ENCODE measurements at regions not wholly inside any gene's neighbourhood (a gene's known extent, or its start where the extent isn't known, plus 50 kb on each side); places are given as distances from the start of the nearest gene placed in this dataset.
"Not testable (repeated sequence)": the region's sequence is repeated elsewhere in the genome, so short reads cannot be mapped to it uniquely, and the experiment has no call there.

DNA sequence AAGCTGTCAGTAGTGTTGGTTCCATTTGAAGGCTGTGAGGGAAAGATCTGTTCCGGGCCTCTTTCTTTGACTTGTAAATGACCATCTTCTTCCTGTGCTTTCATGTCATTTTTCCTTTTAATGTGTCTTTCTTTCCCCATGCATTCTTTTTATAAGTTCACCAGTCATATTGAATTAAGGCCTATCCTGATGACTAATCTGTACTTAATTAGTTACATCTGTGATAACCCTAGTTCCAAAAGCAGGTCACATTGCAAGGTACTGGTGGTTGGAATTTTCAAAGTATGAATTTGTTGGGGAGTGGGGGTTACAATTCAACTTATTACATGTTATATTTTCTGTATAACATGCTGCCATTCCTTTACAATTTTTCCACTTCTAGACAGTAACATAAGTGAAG lies 1642.1 kb upstream of the FLRT2 start:
- FAIRE-seq, result no peak

GRCh38 chr14:83893447-83893846 lies 1636.5 kb upstream of the FLRT2 start:
- no peak for FAIRE-seq

- no peak for FAIRE-seq
Observed at GRCh38 chr14:83894568-83894967, 1635.4 kb upstream of the FLRT2 start.

- FAIRE-seq, result not testable (repeated sequence)
Observed at GRCh38 chr14:83898558-83898957, 1631.4 kb upstream of the FLRT2 start.

DNA sequence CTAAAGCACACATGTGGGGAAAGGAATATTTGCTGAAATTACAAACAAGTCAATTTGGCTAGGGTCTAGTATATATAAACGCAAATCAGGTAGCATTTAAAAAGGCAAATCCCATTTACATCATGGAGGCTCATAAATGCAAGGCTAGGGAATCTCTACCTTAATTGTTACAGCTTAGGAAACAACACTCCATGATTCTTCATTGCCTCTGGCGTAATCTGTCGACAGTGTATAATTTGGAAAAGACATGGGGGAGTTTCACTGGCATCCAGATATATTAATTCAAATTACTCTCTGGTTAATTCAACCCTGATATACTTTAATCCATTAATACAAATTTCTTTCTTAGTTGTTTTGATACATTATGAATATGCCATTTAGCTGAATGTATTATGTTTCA lies 1630.2 kb upstream of the FLRT2 start:
- no peak for FAIRE-seq

DNA sequence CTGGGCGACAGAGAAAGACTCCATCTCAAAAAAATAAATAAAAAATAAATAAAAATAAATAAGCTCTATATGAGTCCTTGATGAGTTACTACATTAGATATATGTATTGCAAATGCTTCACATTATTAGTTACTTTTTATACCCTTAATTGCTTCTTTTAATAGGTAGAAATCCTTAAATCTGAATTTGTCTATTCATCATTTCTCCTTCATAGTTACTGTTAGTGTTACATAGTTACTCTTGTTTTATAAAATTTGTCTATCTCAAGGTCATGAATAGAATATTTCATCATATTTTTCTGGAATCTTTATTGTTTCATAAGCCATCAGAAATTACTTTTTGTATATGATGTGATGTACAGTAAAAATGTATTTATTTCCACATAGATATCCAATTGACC lies 1624.8 kb upstream of the FLRT2 start:
- peak; percentile 5 for FAIRE-seq

DNA sequence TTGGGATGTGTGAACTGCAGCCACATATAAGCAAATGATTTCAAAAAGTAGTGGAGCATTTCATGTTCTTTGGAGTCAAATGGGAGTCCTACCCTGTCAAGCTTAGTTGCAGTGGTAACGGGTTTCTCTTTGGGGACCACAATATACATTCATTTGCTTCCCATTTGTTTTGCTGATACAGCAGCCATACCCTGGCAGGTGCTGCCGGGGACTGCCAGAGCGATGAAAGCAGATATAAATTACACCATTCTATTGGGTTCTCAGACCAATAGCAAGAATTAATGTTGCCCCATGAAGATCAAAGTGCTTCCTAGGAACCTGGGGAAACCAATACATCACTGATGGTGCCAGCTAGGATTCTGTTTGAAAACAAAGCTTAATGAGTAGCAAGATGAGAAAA lies 1621.5 kb upstream of the FLRT2 start:
- FAIRE-seq, result no peak

- no peak for FAIRE-seq
Observed at GRCh38 chr14:83909507-83909906, 1620.4 kb upstream of the FLRT2 start.

DNA sequence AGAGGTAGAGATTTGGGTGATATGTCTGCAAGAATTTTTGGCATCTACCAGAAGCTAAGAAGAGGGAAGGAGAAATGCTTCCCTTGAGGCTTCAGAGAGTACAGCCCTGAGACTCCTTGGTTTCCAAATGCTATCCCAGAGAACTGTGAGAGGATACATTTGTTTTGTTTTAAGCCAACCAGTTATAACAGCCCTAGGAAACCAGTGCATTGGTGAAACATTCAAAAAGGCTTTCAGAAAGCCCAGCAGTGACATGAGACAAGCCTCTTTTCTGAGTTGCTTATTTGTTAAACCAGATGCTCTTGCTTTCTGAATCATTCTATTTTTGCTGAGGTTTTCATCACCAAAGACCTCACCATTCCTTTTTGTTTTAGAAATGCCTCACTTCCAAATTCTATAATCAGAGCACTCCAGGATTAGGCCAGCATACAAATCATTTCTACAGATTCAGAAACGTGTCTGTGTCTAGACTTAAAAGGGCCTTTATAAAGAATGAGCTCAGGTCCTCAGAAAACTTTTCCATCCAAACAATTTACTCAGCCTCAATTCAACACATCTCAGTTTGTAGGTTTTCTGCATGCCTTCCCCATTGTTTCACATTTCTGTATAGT lies 1617.8 kb upstream of the FLRT2 start:
- FAIRE-seq, result no peak

- FAIRE-seq, result no peak
Observed at GRCh38 chr14:83913476-83913875, 1616.5 kb upstream of the FLRT2 start.

GRCh38 chr14:83918546-83918945 lies 1611.4 kb upstream of the FLRT2 start:
- FAIRE-seq, result no peak

GRCh38 chr14:83919675-83920074 lies 1610.3 kb upstream of the FLRT2 start:
- not testable (repeated sequence) for FAIRE-seq

DNA sequence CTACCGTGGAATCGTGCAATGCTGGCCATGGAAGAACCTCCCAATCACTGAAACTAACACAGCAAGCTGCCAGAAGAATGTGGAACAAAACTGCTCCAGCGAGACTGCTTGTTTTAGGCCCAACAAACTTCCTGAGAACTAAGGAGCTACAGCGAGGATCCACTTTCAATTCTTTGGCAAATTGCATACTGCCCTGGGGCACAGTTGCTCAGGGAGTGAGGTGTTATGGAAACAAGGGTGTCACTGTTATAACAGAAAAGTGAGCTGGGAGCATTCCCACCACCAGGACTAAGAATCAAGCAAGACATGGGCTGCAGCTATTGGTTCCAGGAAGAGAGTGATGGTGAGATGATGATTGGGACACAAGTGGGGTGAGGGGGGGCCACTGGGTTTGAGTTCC lies 1606.1 kb upstream of the FLRT2 start:
- no peak for FAIRE-seq

DNA sequence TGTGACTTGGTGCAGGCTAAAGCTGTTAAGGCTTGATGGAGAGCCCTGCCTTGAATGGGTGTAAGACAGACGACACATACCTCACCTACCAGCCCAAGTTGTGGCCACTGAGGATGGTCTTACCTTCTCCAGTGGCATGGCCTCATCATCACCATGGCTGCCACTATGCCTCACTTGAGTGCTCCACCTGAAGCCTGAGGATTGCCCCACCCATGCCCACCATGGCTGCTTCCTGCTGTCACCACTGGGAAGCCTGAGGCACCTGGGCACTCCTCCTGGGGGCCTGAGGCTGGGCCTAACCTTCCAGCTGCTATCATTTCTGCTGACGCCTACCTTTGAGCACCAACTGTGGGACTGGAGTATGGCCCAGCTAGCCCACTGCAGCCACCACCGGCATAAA lies 1605.7 kb upstream of the FLRT2 start:
- no peak for FAIRE-seq

DNA sequence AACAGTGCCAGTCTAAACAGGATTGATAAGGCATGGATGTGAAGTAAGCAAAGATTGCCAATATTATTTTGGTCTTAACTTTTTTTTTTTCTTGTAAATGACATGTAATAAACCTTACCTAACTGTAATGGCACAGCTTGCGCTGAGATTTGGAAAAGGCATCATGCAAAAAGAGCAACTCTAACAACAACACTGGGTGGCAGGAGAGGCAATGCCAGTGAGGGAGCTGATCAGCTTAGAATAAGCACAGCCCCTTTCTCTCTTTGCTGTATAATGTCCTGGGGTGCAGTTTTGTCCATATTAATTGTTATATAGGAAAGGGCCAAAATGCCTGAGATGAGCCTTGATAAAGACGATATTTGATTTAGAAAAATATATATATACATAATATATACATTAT lies 1589.7 kb upstream of the FLRT2 start:
- FAIRE-seq, result no peak

- FAIRE-seq, result no peak
Observed at GRCh38 chr14:83958359-83958758, 1571.6 kb upstream of the FLRT2 start.

- FAIRE-seq, result no peak
Observed at GRCh38 chr14:83960832-83961512, 1569.0 kb upstream of the FLRT2 start.

- FAIRE-seq, result no peak
Observed at GRCh38 chr14:83969998-83970397, 1559.9 kb upstream of the FLRT2 start.

DNA sequence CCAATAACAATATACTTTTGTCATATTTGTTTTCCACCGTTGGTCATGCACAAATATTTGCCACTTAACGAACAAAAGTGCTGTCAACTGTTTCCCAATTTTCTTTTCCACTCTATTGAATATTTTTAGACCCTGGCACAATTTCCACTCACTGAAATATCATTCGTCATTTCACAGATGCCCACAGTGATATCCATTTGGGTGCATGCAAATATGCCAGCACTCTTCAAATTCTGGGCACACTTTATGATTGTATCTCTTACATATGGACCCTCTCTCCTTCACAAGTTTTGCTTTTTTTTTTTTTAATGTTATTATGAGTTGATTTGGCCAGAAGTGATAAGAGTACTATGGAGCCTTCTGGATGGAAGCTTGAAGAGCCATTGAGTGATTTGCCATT lies 1557.3 kb upstream of the FLRT2 start:
- no peak for FAIRE-seq

GRCh38 chr14:83974647-83975163 lies 1555.2 kb upstream of the FLRT2 start:
- no peak for FAIRE-seq

GRCh38 chr14:83975435-83975834 lies 1554.5 kb upstream of the FLRT2 start:
- no peak for FAIRE-seq

GRCh38 chr14:83975841-83976770 lies 1553.8 kb upstream of the FLRT2 start:
- no peak for FAIRE-seq

GRCh38 chr14:83977583-83977982 lies 1552.4 kb upstream of the FLRT2 start:
- FAIRE-seq, result no peak
